H1 (cell line): ENCODE measurements at regions not wholly inside any gene's neighbourhood (a gene's known extent, or its start where the extent isn't known, plus 50 kb on each side); places are given as distances from the start of the nearest gene placed in this dataset.

Source experiments
- CTCF ChIA-PET: fragments of 300-600 bp; sonication (Branson Sonifier 250); formaldehyde crosslinking; loops from one replicate; lab custom pipeline; 2021; ENCODE audit not compliant: partially characterized antibody; lab: Charles Lee
- POLR2A ChIA-PET: fragments of 300-600 bp; sonication (Branson Sonifier 250); formaldehyde crosslinking; loops from one replicate; lab custom pipeline; 2021; ENCODE audit warnings: inconsistent platforms; ENCODE audit not compliant: partially characterized antibody; lab: Charles Lee
- DNase-seq, 2 experiments: peaks; one replicate each; pipeline versions ENCODE4 v3.0.0 to v3.0.0-alpha.2; 2010 to 2022; ENCODE audit warnings: low spot score in 2 of 2, low read depth in 1 of 2, mixed read lengths in 1 of 2
- FAIRE-seq: peaks from 2 replicates; lab custom pipeline; 2011; peaks lifted over from hg19 to GRCh38; lab: Jason Lieb, UNC
- H2AFZ ChIP-seq: 2 replicates; pipeline ENCODE4 v1.8.1; 2012; ENCODE audit warnings: low read length, inconsistent platforms
- H2AK5ac ChIP-seq: 2 replicates; pipeline ENCODE4 v1.6.1; 2013; ENCODE audit warnings: low read depth, low read length
- H2BK120ac ChIP-seq: replicated peaks from 2 replicates; pipeline ENCODE3; 2013; ENCODE audit warnings: low read depth, low read length, inconsistent platforms
- H2BK12ac ChIP-seq: 2 replicates; pipeline ENCODE4 v1.6.1; 2013; ENCODE audit warnings: low read depth, low read length
- H2BK15ac ChIP-seq: 2 replicates; pipeline ENCODE4 v1.6.1; 2013; ENCODE audit warnings: low read length
- H2BK20ac ChIP-seq: 2 replicates; pipeline ENCODE4 v1.6.1; 2013; ENCODE audit warnings: low read length
- H2BK5ac ChIP-seq: 2 replicates; pipeline ENCODE4 v1.6.1; 2013; ENCODE audit warnings: low read depth, low read length
- H3K14ac ChIP-seq: 2 replicates; pipeline ENCODE4 v1.6.1; 2013; ENCODE audit warnings: inconsistent platforms; ENCODE audit not compliant: insufficient read length
- H3K18ac ChIP-seq: 2 replicates; pipeline ENCODE4 v1.6.1; 2013; ENCODE audit warnings: low read length; ENCODE audit errors: extremely low read depth
- H3K23ac ChIP-seq: 2 replicates; pipeline ENCODE4 v1.6.1; 2013; ENCODE audit warnings: inconsistent platforms; ENCODE audit not compliant: insufficient read length
- H3K23me2 ChIP-seq: 2 replicates; pipeline ENCODE4 v1.6.1; 2013; ENCODE audit warnings: low read depth, low read length
- H3K27ac ChIP-seq: 2 replicates; pipeline ENCODE4 v1.6.1; 2011; ENCODE audit warnings: low read depth, low read length, inconsistent platforms
- H3K27me3 ChIP-seq, 4 experiments: replicated peaks in 1 of 4; 1 replicate in 1 of 4; 2 replicates in 3 of 4; pipeline versions ENCODE4 v1.6.1 to v1.8.1; 2011 to 2013; ENCODE audit warnings: low read length in 3 of 4, mild to moderate bottlenecking in 3 of 4, inconsistent platforms in 2 of 4, mixed read lengths in 2 of 4, moderate library complexity in 1 of 4; ENCODE audit not compliant: control insufficient read depth in 3 of 4, insufficient read depth in 3 of 4; ENCODE audit errors: extremely low read depth in 1 of 4
- H3K36me3 ChIP-seq, 4 experiments: 2 replicates each; pipeline versions ENCODE4 v1.6.1 to v1.8.1; 2011 to 2013; ENCODE audit warnings: mild to moderate bottlenecking in 4 of 4, low read length in 3 of 4, moderate library complexity in 2 of 4, control low read depth in 1 of 4, inconsistent platforms in 1 of 4; ENCODE audit not compliant: insufficient read depth in 4 of 4, control insufficient read depth in 2 of 4
- H3K4ac ChIP-seq: replicated peaks from 2 replicates; pipeline ENCODE3; 2013; ENCODE audit warnings: low read length, low read depth, mixed read lengths, inconsistent platforms; ENCODE audit not compliant: insufficient read length
- H3K4me1 ChIP-seq, 4 experiments: replicated peaks in 1 of 4; 1 replicate in 1 of 4; 2 replicates in 3 of 4; pipeline versions ENCODE4 v1.6.1 to v1.8.1; 2011 to 2013; ENCODE audit warnings: low read length in 3 of 4, inconsistent platforms in 2 of 4, mixed read lengths in 1 of 4; ENCODE audit not compliant: insufficient read depth in 4 of 4, control insufficient read depth in 3 of 4
- H3K4me2 ChIP-seq, 2 experiments: 2 replicates each; pipeline versions ENCODE4 v1.6.1 to v1.8.1; 2011 to 2013; ENCODE audit warnings: low read depth in 2 of 2, low read length in 2 of 2, control low read depth in 1 of 2, inconsistent platforms in 1 of 2, mild to moderate bottlenecking in 1 of 2; ENCODE audit not compliant: insufficient read depth in 1 of 2
- H3K4me3 ChIP-seq, 4 experiments: fragments of 200-600, 300-600 bp in 1 of 4; sonication (generic), shearing (Covaris generic), sonication (Bioruptor Twin) in 1 of 4; 2 replicates each; pipeline versions ENCODE4 v1.5.1 to v1.8.1; 2011 to 2016; ENCODE audit warnings: low read length in 4 of 4, low read depth in 3 of 4, control low read depth in 2 of 4, inconsistent platforms in 2 of 4, mild to moderate bottlenecking in 2 of 4, mixed read lengths in 1 of 4, moderate library complexity in 1 of 4; ENCODE audit not compliant: insufficient read depth in 2 of 4; ENCODE audit errors: extremely low read depth in 1 of 4
- H3K56ac ChIP-seq: replicated peaks from 2 replicates; pipeline ENCODE3; 2013; ENCODE audit warnings: low read depth, mild to moderate bottlenecking, mixed read lengths, low read length, inconsistent platforms; ENCODE audit not compliant: insufficient read length
- H3K79me1 ChIP-seq: 2 replicates; pipeline ENCODE4 v1.6.1; 2013; ENCODE audit warnings: low read depth, low read length, control low read depth
- H3K79me2 ChIP-seq, 2 experiments: 2 replicates each; pipeline versions ENCODE4 v1.6.1 to v1.8.1; 2012 to 2013; ENCODE audit warnings: low read length in 2 of 2, mild to moderate bottlenecking in 2 of 2, inconsistent platforms in 1 of 2; ENCODE audit not compliant: insufficient read depth in 2 of 2, control insufficient read depth in 1 of 2
- H3K9ac ChIP-seq, 4 experiments: replicated peaks in 1 of 4; 1 replicate in 1 of 4; 2 replicates in 3 of 4; pipeline versions ENCODE4 v1.6.1 to v1.8.1; 2011 to 2013; ENCODE audit warnings: low read depth in 3 of 4, low read length in 3 of 4, control low read depth in 2 of 4, mild to moderate bottlenecking in 2 of 4, moderate library complexity in 2 of 4, inconsistent platforms in 1 of 4; ENCODE audit errors: extremely low read depth in 1 of 4
- H3K9me3 ChIP-seq, 2 experiments: 2 replicates each; pipeline versions ENCODE4 v1.6.1 to v1.8.1; 2012 to 2013; ENCODE audit warnings: mild to moderate bottlenecking in 2 of 2, moderate library complexity in 2 of 2, control low read depth in 1 of 2, inconsistent platforms in 1 of 2, low read depth in 1 of 2, low read length in 1 of 2, mixed read lengths in 1 of 2; ENCODE audit not compliant: insufficient read depth in 2 of 2
- H4K20me1 ChIP-seq, 2 experiments: replicated peaks in 1 of 2; 2 replicates each; pipeline versions ENCODE3 to v1.8.1; 2011 to 2013; ENCODE audit warnings: inconsistent platforms in 2 of 2, low read length in 2 of 2, mild to moderate bottlenecking in 1 of 2; ENCODE audit not compliant: insufficient read depth in 2 of 2, control insufficient read depth in 1 of 2
- H4K5ac ChIP-seq: 2 replicates; pipeline ENCODE4 v1.6.1; 2013; ENCODE audit warnings: low read length, low read depth, mixed read lengths, inconsistent platforms; ENCODE audit not compliant: insufficient read length
- H4K8ac ChIP-seq: 2 replicates; pipeline ENCODE4 v1.8.0; 2013; ENCODE audit warnings: mild to moderate bottlenecking, moderate library complexity, low read length, inconsistent platforms; ENCODE audit not compliant: insufficient read depth; ENCODE audit errors: extremely low read depth
- H4K91ac ChIP-seq: replicated peaks from 2 replicates; pipeline ENCODE3; 2013; ENCODE audit warnings: low read length, mixed read lengths, inconsistent platforms; ENCODE audit not compliant: insufficient read length
- CHD1 ChIP-seq: IDR thresholded peaks from 2 replicates; pipeline ENCODE4 v1.6.1; 2012; ENCODE audit warnings: low read depth, low read length, improper control_type of control experiment
- GTF2F1 ChIP-seq: IDR thresholded peaks from 2 replicates; pipeline ENCODE4 v1.6.1; 2012; ENCODE audit warnings: low read depth, low read length, improper control_type of control experiment, borderline replicate concordance
- KDM1A ChIP-seq: fragments of 200-600, 300-600 bp; sonication (generic); IDR thresholded peaks from 2 replicates; pipeline ENCODE4 v1.7.1; 2016; ENCODE audit warnings: mild to moderate bottlenecking, low read length, borderline replicate concordance
- MAFK ChIP-seq: IDR thresholded peaks from 2 replicates; pipeline ENCODE4 v1.6.1; 2012; ENCODE audit warnings: low read depth, mild to moderate bottlenecking, improper control_type of control experiment, low read length
- RAD21 ChIP-seq, 2 experiments: IDR thresholded peaks in 1 of 2; conservative IDR thresholded peaks in 1 of 2; 2 replicates each; pipeline ENCODE4 v1.6.1; 2011; ENCODE audit warnings: low read depth in 2 of 2, low read length in 2 of 2, improper control_type of control experiment in 1 of 2, inconsistent platforms in 1 of 2, mild to moderate bottlenecking in 1 of 2, moderate library complexity in 1 of 2
- SIN3A ChIP-seq, 2 experiments: IDR thresholded peaks in 1 of 2; conservative IDR thresholded peaks in 1 of 2; 2 replicates each; pipeline ENCODE4 v1.6.1; 2011 to 2012; ENCODE audit warnings: low read length in 2 of 2, improper control_type of control experiment in 1 of 2, low read depth in 1 of 2, mild to moderate bottlenecking in 1 of 2
- TEAD4 ChIP-seq: IDR thresholded peaks from 2 replicates; pipeline ENCODE4 v1.6.1; 2012; ENCODE audit warnings: low read depth, low read length, inconsistent platforms, mixed read lengths
- WGBS, 2 experiments: shearing (Covaris generic) in 1 of 2; methylation state at CpG; one replicate each; pipeline versions ENCODE4 v1.1.6 to v1.1.7; 2013 to 2015; ENCODE audit warnings: low lambda C conversion rate in 2 of 2, mixed read lengths in 2 of 2, inconsistent platforms in 1 of 2, low coverage in 1 of 2, missing lambda C conversion rate in 1 of 2; ENCODE audit not compliant: insufficient replicate concordance in 2 of 2, insufficient coverage in 1 of 2, insufficient read length in 1 of 2; ENCODE audit errors: extremely low coverage in 1 of 2, missing lambda C conversion rate in 1 of 2; 5-methylcytosine and 5-hydroxymethylcytosine counted together
- TF ChIP-seq, protein P1 (sequence below), 3 experiments: IDR thresholded peaks; 1 replicate in 2 of 3; 2 replicates in 1 of 3; pipeline versions ENCODE4 v1.5.1 to v1.6.1; 2011; ENCODE audit warnings: low read length in 3 of 3, mild to moderate bottlenecking in 3 of 3, inconsistent platforms in 2 of 3, low read depth in 1 of 3, moderate library complexity in 1 of 3; ENCODE audit not compliant: insufficient read depth in 1 of 3; ENCODE audit errors: control extremely low read depth in 1 of 3
- TF ChIP-seq, protein P2 (sequence below): IDR thresholded peaks from 2 replicates; pipeline ENCODE4 v1.6.1; 2012; ENCODE audit warnings: low read length, inconsistent platforms

DNA sequence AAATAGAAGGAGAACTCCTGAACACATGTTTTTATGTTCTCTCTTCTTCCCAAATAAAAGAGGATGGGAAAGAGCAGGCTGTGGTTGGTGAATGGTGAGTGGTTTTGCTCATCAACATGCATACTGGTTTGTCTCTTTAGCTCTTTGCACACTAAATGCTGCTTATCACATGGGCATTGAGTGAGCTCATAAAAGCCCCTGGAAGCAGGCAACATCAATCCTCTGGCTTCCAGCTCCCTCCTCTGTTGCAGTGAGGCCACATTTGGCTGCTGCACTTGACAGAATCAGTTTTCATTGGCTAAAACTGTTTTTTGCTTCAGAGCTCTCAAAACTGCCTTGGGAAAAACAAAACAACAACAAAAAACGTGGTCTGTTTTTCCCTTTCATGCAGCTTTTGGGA lies 1308.2 kb upstream of the NRXN1 start:
- DNase-seq, result no peak
- WGBS, 2 experiments, result 37% methylated on average over 1 of the region's 1 CpG; no CpG with 5 or more reads in 1 of the 2 experiments
- TF ChIP-seq CHD1 (no peak), KDM1A (no peak), TEAD4 (no peak), SIN3A (conservative IDR thresholded peaks at IDR 0.05 in 1 of 2, IDR thresholded peaks at IDR 0.05 in 1 of 2; ENCODE audit: low read depth in 1 of 2, low read length in 2 of 2) (no peak), MAFK (no peak), RAD21 (IDR thresholded peaks at IDR 0.05 in 1 of 2, conservative IDR thresholded peaks at IDR 0.05 in 1 of 2; ENCODE audit: low read depth in 2 of 2, low read length in 2 of 2) (peak; percentile 42 to 56), GTF2F1 (no peak)
- TF ChIP-seq, protein P1, sequence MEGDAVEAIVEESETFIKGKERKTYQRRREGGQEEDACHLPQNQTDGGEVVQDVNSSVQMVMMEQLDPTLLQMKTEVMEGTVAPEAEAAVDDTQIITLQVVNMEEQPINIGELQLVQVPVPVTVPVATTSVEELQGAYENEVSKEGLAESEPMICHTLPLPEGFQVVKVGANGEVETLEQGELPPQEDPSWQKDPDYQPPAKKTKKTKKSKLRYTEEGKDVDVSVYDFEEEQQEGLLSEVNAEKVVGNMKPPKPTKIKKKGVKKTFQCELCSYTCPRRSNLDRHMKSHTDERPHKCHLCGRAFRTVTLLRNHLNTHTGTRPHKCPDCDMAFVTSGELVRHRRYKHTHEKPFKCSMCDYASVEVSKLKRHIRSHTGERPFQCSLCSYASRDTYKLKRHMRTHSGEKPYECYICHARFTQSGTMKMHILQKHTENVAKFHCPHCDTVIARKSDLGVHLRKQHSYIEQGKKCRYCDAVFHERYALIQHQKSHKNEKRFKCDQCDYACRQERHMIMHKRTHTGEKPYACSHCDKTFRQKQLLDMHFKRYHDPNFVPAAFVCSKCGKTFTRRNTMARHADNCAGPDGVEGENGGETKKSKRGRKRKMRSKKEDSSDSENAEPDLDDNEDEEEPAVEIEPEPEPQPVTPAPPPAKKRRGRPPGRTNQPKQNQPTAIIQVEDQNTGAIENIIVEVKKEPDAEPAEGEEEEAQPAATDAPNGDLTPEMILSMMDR (IDR thresholded peaks at IDR 0.05; ENCODE audit: control extremely low read depth in 1 of 3, insufficient read depth in 1 of 3, low read depth in 1 of 3, low read length in 3 of 3), result peak in 2 of 3 experiments; percentile 5 to 23; a peak in 1 of 4 replicates
- TF ChIP-seq, protein P2, sequence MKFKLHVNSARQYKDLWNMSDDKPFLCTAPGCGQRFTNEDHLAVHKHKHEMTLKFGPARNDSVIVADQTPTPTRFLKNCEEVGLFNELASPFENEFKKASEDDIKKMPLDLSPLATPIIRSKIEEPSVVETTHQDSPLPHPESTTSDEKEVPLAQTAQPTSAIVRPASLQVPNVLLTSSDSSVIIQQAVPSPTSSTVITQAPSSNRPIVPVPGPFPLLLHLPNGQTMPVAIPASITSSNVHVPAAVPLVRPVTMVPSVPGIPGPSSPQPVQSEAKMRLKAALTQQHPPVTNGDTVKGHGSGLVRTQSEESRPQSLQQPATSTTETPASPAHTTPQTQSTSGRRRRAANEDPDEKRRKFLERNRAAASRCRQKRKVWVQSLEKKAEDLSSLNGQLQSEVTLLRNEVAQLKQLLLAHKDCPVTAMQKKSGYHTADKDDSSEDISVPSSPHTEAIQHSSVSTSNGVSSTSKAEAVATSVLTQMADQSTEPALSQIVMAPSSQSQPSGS, result no peak

More for the DNA sequence above, 1308.2 kb upstream of the NRXN1 start:
- no peak overlapping the region for H2BK15ac ChIP-seq
- H3K4me3 ChIP-seq, result no peak overlapping the region
- peaks cover 0 to 27% (median 17%) of the 10 kb centered on the region in 4 experiments; a peak in 4 of 7 replicates for H3K4me1 ChIP-seq
- H3K27me3 ChIP-seq, result no peaks in the 10 kb centered on the region
- no peak overlapping the region for H3K4ac ChIP-seq
- no peaks in the 10 kb centered on the region for H4K20me1 ChIP-seq
- peak overlapping the region; percentile 68 for H3K18ac ChIP-seq
- no peak overlapping the region for H3K56ac ChIP-seq
- H3K36me3 ChIP-seq, result no peaks in the 10 kb centered on the region
- no peaks in the 10 kb centered on the region for H3K79me1 ChIP-seq
- H2AFZ ChIP-seq, result peak overlapping the region; percentile 90; the same call in 1 of the 2 replicates
- no peak overlapping the region for H4K8ac ChIP-seq
- peak overlapping the region; percentile 71; the same call in 1 of the 2 replicates for H2BK5ac ChIP-seq
- no peaks in the 10 kb centered on the region for H3K23me2 ChIP-seq
- H4K5ac ChIP-seq, result no peak overlapping the region
- POLR2A ChIA-PET, result no interaction called here
- peak overlapping the region; percentile 62 for H2BK120ac ChIP-seq
- peak overlapping the region; percentile 80; the same call in 1 of the 2 replicates for H2BK20ac ChIP-seq
- CTCF ChIA-PET, result interaction anchor here (1.3 kb wide), 1 partner anchor 28 kb away, joined by 5 read pairs; no protein-coding TSS in a partner anchor
- no peak for FAIRE-seq
- peak overlapping the region; percentile 26; the same call in 1 of the 2 replicates for H2AK5ac ChIP-seq
- no peak overlapping the region for H3K9ac ChIP-seq
- no peak overlapping the region for H3K23ac ChIP-seq
- H3K79me2 ChIP-seq, result no peaks in the 10 kb centered on the region
- H3K9me3 ChIP-seq, result no peaks in the 10 kb centered on the region
- H4K91ac ChIP-seq, result peak overlapping the region; percentile 70
- H3K14ac ChIP-seq, result no peak overlapping the region
- peak overlapping the region; percentile 96 for H2BK12ac ChIP-seq
- no peak overlapping the region; a peak in 1 of 4 replicates for H3K4me2 ChIP-seq
- no peak overlapping the region for H3K27ac ChIP-seq
